Thyroid gland (tissue), 4 donors: ENCODE measurements at regions not wholly inside any gene's neighbourhood (a gene's known extent, or its start where the extent isn't known, plus 50 kb on each side); places are given as distances from the start of the nearest gene placed in this dataset.

ENCODE experiments used
- POLR2A ChIP-seq, 2 donors: fragments of 450-650 bp; IDR thresholded peaks; one replicate each; pipeline ENCODE4 v1.6.1; 2017; ENCODE audit warnings: antibody characterized with exemption in 2 of 2, mild to moderate bottlenecking in 2 of 2, moderate library complexity in 1 of 2
- TF ChIP-seq, protein P1 (sequence below), 6 experiments: fragments of 200-600 bp in 3 of 6; fragments of 450-650 bp in 3 of 6; sonication (generic) in 3 of 6; IDR thresholded peaks; one replicate each; pipeline ENCODE4 v1.5.1; 2016 to 2019; ENCODE audit warnings: antibody characterized with exemption in 6 of 6, mild to moderate bottlenecking in 2 of 6, inconsistent platforms in 1 of 6, moderate library complexity in 1 of 6

DNA sequence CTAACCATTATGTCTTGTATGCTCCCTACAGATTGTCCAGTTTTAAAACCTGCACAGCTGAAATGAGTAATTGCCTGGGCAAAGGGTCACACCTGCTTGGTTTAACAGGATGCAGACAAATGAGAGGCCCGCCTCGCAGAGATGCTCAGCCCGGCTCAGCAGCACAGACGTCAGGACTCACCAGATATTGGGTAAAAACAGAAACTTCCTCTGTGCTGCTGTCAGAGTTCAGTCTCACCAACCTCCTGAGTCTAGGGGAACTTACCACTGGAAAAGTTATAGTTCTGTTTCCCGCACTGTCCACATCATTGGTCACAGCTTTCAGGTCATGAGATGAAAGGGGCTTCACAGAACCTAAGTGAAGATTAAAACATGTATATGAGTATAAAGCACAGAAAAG is 152.5 kb downstream of the ESM1 start:
- TF ChIP-seq, protein P1, sequence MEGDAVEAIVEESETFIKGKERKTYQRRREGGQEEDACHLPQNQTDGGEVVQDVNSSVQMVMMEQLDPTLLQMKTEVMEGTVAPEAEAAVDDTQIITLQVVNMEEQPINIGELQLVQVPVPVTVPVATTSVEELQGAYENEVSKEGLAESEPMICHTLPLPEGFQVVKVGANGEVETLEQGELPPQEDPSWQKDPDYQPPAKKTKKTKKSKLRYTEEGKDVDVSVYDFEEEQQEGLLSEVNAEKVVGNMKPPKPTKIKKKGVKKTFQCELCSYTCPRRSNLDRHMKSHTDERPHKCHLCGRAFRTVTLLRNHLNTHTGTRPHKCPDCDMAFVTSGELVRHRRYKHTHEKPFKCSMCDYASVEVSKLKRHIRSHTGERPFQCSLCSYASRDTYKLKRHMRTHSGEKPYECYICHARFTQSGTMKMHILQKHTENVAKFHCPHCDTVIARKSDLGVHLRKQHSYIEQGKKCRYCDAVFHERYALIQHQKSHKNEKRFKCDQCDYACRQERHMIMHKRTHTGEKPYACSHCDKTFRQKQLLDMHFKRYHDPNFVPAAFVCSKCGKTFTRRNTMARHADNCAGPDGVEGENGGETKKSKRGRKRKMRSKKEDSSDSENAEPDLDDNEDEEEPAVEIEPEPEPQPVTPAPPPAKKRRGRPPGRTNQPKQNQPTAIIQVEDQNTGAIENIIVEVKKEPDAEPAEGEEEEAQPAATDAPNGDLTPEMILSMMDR (IDR thresholded peaks at IDR 0.05) = no peak
- TF ChIP-seq POLR2A (IDR thresholded peaks at IDR 0.05) = no peak
